ENCODE measurements at regions not wholly inside any gene's neighbourhood (a gene's known extent, or its start where the extent isn't known, plus 50 kb on each side); places are given as distances from the start of the nearest gene placed in this dataset.

- ATAC-seq = no peak
Measured at GRCh38 chr3:117272876-117273523, 563.4 kb downstream of the TUSC7 start.

GRCh38 chr3:117277816-117278215, 568.2 kb downstream of the TUSC7 start:
- Histone ChIP-seq H3K27ac (ENCODE audit: extremely low read depth, low read depth, low read length) (no peak overlapping the region), H3K4me1 (replicated peaks in 1 of 2; ENCODE audit: control insufficient read depth in 2 of 2, insufficient read depth in 2 of 2, low read length in 2 of 2) (no peaks in the 10 kb centered on the region), H3K4me2 (ENCODE audit: insufficient read depth, low read length) (no peak overlapping the region), H3K4me3 (no peak overlapping the region), H3K9me1 (ENCODE audit: control insufficient read depth, insufficient read depth, low read length) (no peaks in the 10 kb centered on the region), H3K9me3 (replicated peaks; ENCODE audit: control insufficient read depth, insufficient read depth, low read depth, low read length) (no peaks in the 10 kb centered on the region), H3K27me3 (ENCODE audit: control insufficient read depth in 2 of 2, insufficient read depth in 2 of 2, low read length in 2 of 2) (no peaks in the 10 kb centered on the region), H3K36me3 (ENCODE audit: control insufficient read depth, insufficient read depth, low read length) (no peaks in the 10 kb centered on the region), H4K20me1 (replicated peaks; ENCODE audit: control insufficient read depth, insufficient read depth, low read length) (no peaks in the 10 kb centered on the region), H3K79me2 (ENCODE audit: control insufficient read depth, insufficient read depth, low read length) (no peaks in the 10 kb centered on the region), H3K9ac (ENCODE audit: insufficient read depth in 1 of 2, low read depth in 2 of 2, low read length in 2 of 2) (no peak overlapping the region), H2AFZ (ENCODE audit: low read depth, low read length) (no peak overlapping the region)
- BruUV-seq (replicated peaks) = no TSS peak
- ChIA-PET POLR2A (no interaction called here), CTCF (ENCODE audit: low intra/inter-chr PET ratio) (no interaction called here)
- no peak for FAIRE-seq
- intact Hi-C loops (cut with micrococcal nuclease) = no loop called here
- ATAC-seq = no peak
- WGBS (ENCODE audit: insufficient coverage, low coverage, missing lambda C conversion rate) = 0% methylated on average over 2 of the region's 2 CpGs
- in situ Hi-C loops (cut with MboI) = no loop called here
- DNase-seq (ENCODE audit: extremely low read depth in 1 of 4, low spot score in 3 of 4) = no peak
- TF ChIP-seq ZNF121 (CRISPR knock-in tag; conservative IDR thresholded peaks at IDR 0.05) = no peak
- no peak for TF ChIP-seq SOX6 (IDR thresholded peaks at IDR 0.05)
- TF ChIP-seq ZBTB2 (IDR thresholded peaks at IDR 0.05) = no peak
- TF ChIP-seq ELK3 (CRISPR knock-in tag; IDR thresholded peaks at IDR 0.05) = no peak
- no peak for TF ChIP-seq ZKSCAN8 (CRISPR knock-in tag; IDR thresholded peaks at IDR 0.05)
- no peak for TF ChIP-seq MBD2 (IDR thresholded peaks at IDR 0.05; ENCODE audit: borderline replicate concordance, low read depth)
- no peak for TF ChIP-seq MTA3 (IDR thresholded peaks at IDR 0.05; ENCODE audit: borderline replicate concordance)
- no peak for TF ChIP-seq TFAP4 (CRISPR knock-in tag; IDR thresholded peaks at IDR 0.05; ENCODE audit: borderline replicate concordance)
- TF ChIP-seq IRF2 (CRISPR knock-in tag; IDR thresholded peaks at IDR 0.05) = no peak

More at GRCh38 chr3:117272876-117273523, 563.4 kb downstream of the TUSC7 start:
- H3K4me1 ChIP-seq (replicated peaks in 1 of 2; ENCODE audit: control insufficient read depth in 2 of 2, insufficient read depth in 2 of 2, low read length in 2 of 2) = no peaks in the 10 kb centered on the region
- no peaks in the 10 kb centered on the region for H3K36me3 ChIP-seq (ENCODE audit: control insufficient read depth, insufficient read depth, low read length)
- in situ Hi-C loops (cut with MboI) = no loop called here
- ChIA-PET POLR2A (no interaction called here), CTCF (ENCODE audit: low intra/inter-chr PET ratio) (no interaction called here)
- no peak overlapping the region for H3K4me3 ChIP-seq
- no peaks in the 10 kb centered on the region for H3K27me3 ChIP-seq (ENCODE audit: control insufficient read depth in 2 of 2, insufficient read depth in 2 of 2, low read length in 2 of 2)
- DNase-seq (ENCODE audit: extremely low read depth in 1 of 4, low spot score in 3 of 4) = no peak
- 0% methylated on average over 5 of the region's 5 CpGs for WGBS (ENCODE audit: insufficient coverage, low coverage, missing lambda C conversion rate)
- no peak overlapping the region for H3K9ac ChIP-seq (ENCODE audit: insufficient read depth in 1 of 2, low read depth in 2 of 2, low read length in 2 of 2)
- no peaks in the 10 kb centered on the region for H3K79me2 ChIP-seq (ENCODE audit: control insufficient read depth, insufficient read depth, low read length)
- intact Hi-C loops (cut with micrococcal nuclease) = no loop called here
- FAIRE-seq = no peak
- no peak for TF ChIP-seq ZNF740 (CRISPR knock-in tag; IDR thresholded peaks at IDR 0.05)
- TF ChIP-seq ZNF740 (tag; IDR thresholded peaks at IDR 0.05) = no peak
- TF ChIP-seq KLF16 (IDR thresholded peaks at IDR 0.05) = no peak
- no peak for TF ChIP-seq FUS (optimal IDR thresholded peaks at IDR 0.05; ENCODE audit: low read depth, low read length)
- no peak for TF ChIP-seq ZNF644 (tag; IDR thresholded peaks at IDR 0.05; ENCODE audit: low read depth)
- no peak overlapping the region for H3K4me2 ChIP-seq (ENCODE audit: insufficient read depth, low read length)
- H3K9me3 ChIP-seq (replicated peaks; ENCODE audit: control insufficient read depth, insufficient read depth, low read depth, low read length) = no peaks in the 10 kb centered on the region
- H4K20me1 ChIP-seq (replicated peaks; ENCODE audit: control insufficient read depth, insufficient read depth, low read length) = no peaks in the 10 kb centered on the region
- no peaks in the 10 kb centered on the region for H3K9me1 ChIP-seq (ENCODE audit: control insufficient read depth, insufficient read depth, low read length)
- no TSS peak for BruUV-seq (replicated peaks)
- H2AFZ ChIP-seq (ENCODE audit: low read depth, low read length) = no peak overlapping the region
- H3K27ac ChIP-seq (ENCODE audit: extremely low read depth, low read depth, low read length) = no peak overlapping the region

All from K562 (cell line).